Erythroblast (primary cell): ENCODE measurements at regions not wholly inside any gene's neighbourhood (a gene's known extent, or its start where the extent isn't known, plus 50 kb on each side); places are given as distances from the start of the nearest gene placed in this dataset.

Experiments
- DNase-seq, 2 experiments: peaks; one replicate each; lab custom pipeline; 2025; lab: John Stamatoyannopoulos, UW
- GATA1 ChIP-seq: IDR thresholded peaks from 2 replicates; pipeline ENCODE4 v1.6.1; 2011; ENCODE audit warnings: low read depth, mild to moderate bottlenecking, control low read depth, low read length, moderate library complexity
- POLR2A ChIP-seq: IDR thresholded peaks from 2 replicates; pipeline ENCODE4 v1.6.1; 2011; ENCODE audit warnings: mild to moderate bottlenecking, low read length

- DNase-seq, result no peak
- TF ChIP-seq GATA1 (no peak), POLR2A (no peak)
Measured at GRCh38 chr20:60485012-60485760, 527.0 kb downstream of the CDH26 start.

- TF ChIP-seq POLR2A (no peak), GATA1 (no peak)
Measured at GRCh38 chr20:60486315-60486714, 528.1 kb downstream of the CDH26 start.

GRCh38 chr20:60486937-60487336, 528.7 kb downstream of the CDH26 start:
- TF ChIP-seq POLR2A, result no peak
- TF ChIP-seq GATA1, result no peak
- no peak for DNase-seq

More at GRCh38 chr20:60486315-60486714, 528.1 kb downstream of the CDH26 start:
- DNase-seq, result no peak

GRCh38 chr20:60490217-60491050, 532.2 kb downstream of the CDH26 start:
- no peak for TF ChIP-seq POLR2A
- no peak for TF ChIP-seq GATA1
- no peak for DNase-seq

GRCh38 chr20:60491051-60491581, 532.9 kb downstream of the CDH26 start:
- DNase-seq, result no peak
- TF ChIP-seq POLR2A (no peak), GATA1 (no peak)

GRCh38 chr20:60494476-60494875, 536.3 kb downstream of the CDH26 start:
- TF ChIP-seq GATA1, result no peak
- TF ChIP-seq POLR2A, result no peak
- no peak for DNase-seq

- no peak for DNase-seq
- TF ChIP-seq GATA1, result no peak
- TF ChIP-seq POLR2A, result no peak
Measured at GRCh38 chr20:60497298-60498035, 539.2 kb downstream of the CDH26 start.

GRCh38 chr20:60500038-60500701, 541.9 kb downstream of the CDH26 start:
- DNase-seq, result no peak
- no peak for TF ChIP-seq GATA1
- no peak for TF ChIP-seq POLR2A

GRCh38 chr20:60501048-60501447, 542.8 kb downstream of the CDH26 start:
- DNase-seq, result no peak
- TF ChIP-seq POLR2A, result no peak
- TF ChIP-seq GATA1, result no peak

- TF ChIP-seq GATA1 (no peak), POLR2A (no peak)
- DNase-seq, result no peak
Measured at GRCh38 chr20:60502881-60503280, 544.7 kb downstream of the CDH26 start.

GRCh38 chr20:60505423-60505822, 547.2 kb downstream of the CDH26 start:
- no peak for DNase-seq
- no peak for TF ChIP-seq GATA1
- no peak for TF ChIP-seq POLR2A

GRCh38 chr20:60506061-60506460, 547.8 kb downstream of the CDH26 start:
- no peak for DNase-seq
- TF ChIP-seq POLR2A (no peak), GATA1 (no peak)

- no peak for DNase-seq
- TF ChIP-seq GATA1 (no peak), POLR2A (no peak)
Measured at GRCh38 chr20:60507087-60507694, 549.0 kb downstream of the CDH26 start.
